ENCODE measurements at regions not wholly inside any gene's neighbourhood (a gene's known extent, or its start where the extent isn't known, plus 50 kb on each side); places are given as distances from the start of the nearest gene placed in this dataset.
"Not testable (repeated sequence)": the region's sequence is repeated elsewhere in the genome, so short reads cannot be mapped to it uniquely, and the experiment has no call there.

GRCh38 chr3:170680593-170680992 lies 94.7 kb upstream of the SLC7A14 start:
- H3K79me2 ChIP-seq (ENCODE audit: insufficient read depth, low read depth, low read length), result no peaks in the 10 kb centered on the region
- H4K20me1 ChIP-seq (ENCODE audit: insufficient read depth, low read length), result no peaks in the 10 kb centered on the region
- ChIA-PET CTCF (ENCODE audit: unreplicated experiment) (no interaction called here), POLR2A (interaction anchor here (0.9 kb wide), 1 partner anchor 24 kb away, joined by 3 read pairs; no protein-coding TSS in a partner anchor)
- no peaks in the 10 kb centered on the region for H3K36me3 ChIP-seq (ENCODE audit: insufficient read depth, low read length)
- H3K4me3 ChIP-seq (ENCODE audit: low read depth, low read length, poor library complexity, severe bottlenecking), result no peak overlapping the region
- TF ChIP-seq CTCF (conservative IDR thresholded peaks at IDR 0.05; ENCODE audit: low read length) (no peak), EZH2phosphoT487 (IDR thresholded peaks at IDR 0.05; ENCODE audit: borderline replicate concordance, low read depth, low read length) (no peak)
- no peaks in the 10 kb centered on the region for H3K9me2 ChIP-seq (ENCODE audit: insufficient read depth, low read length)
- intact Hi-C loops (cut with micrococcal nuclease; ENCODE audit: unreplicated experiment), result no loop called here
- BruUV-seq (replicated peaks), result no TSS peak
- no peak overlapping the region for H3K4me2 ChIP-seq (ENCODE audit: low read length)
- H3K9me3 ChIP-seq (ENCODE audit: low read length), result no peaks in the 10 kb centered on the region
- no peak overlapping the region for H3K27ac ChIP-seq (ENCODE audit: low read depth, low read length, poor library complexity, severe bottlenecking)
- no peak overlapping the region for H2AFZ ChIP-seq (ENCODE audit: low read length)
- no peaks in the 10 kb centered on the region for H3K4me1 ChIP-seq (ENCODE audit: insufficient read depth, low read length, poor library complexity, severe bottlenecking)
- no peak for DNase-seq (ENCODE audit: low spot score)

GRCh38 chr3:170679190-170679589 lies 93.3 kb upstream of the SLC7A14 start:
- no peaks in the 10 kb centered on the region for H3K4me1 ChIP-seq (ENCODE audit: insufficient read depth, low read length, poor library complexity, severe bottlenecking)
- H4K20me1 ChIP-seq (ENCODE audit: insufficient read depth, low read length), result no peaks in the 10 kb centered on the region
- no peak overlapping the region for H3K4me3 ChIP-seq (ENCODE audit: low read depth, low read length, poor library complexity, severe bottlenecking)
- no peak for DNase-seq (ENCODE audit: low spot score)
- H3K4me2 ChIP-seq (ENCODE audit: low read length), result no peak overlapping the region
- H3K27ac ChIP-seq (ENCODE audit: low read depth, low read length, poor library complexity, severe bottlenecking), result no peak overlapping the region
- H2AFZ ChIP-seq (ENCODE audit: low read length), result no peak overlapping the region
- no peaks in the 10 kb centered on the region for H3K9me2 ChIP-seq (ENCODE audit: insufficient read depth, low read length)
- H3K9me3 ChIP-seq (ENCODE audit: low read length), result no peaks in the 10 kb centered on the region
- POLR2A ChIA-PET, result interaction anchor here (0.6 to 1.2 kb wide), 2 partner anchors 11 kb away, joined by 3 to 4 read pairs; no protein-coding TSS in a partner anchor
- intact Hi-C loops (cut with micrococcal nuclease; ENCODE audit: unreplicated experiment), result no loop called here
- H3K79me2 ChIP-seq (ENCODE audit: insufficient read depth, low read depth, low read length), result no peaks in the 10 kb centered on the region
- H3K36me3 ChIP-seq (ENCODE audit: insufficient read depth, low read length), result no peaks in the 10 kb centered on the region
- no peak for TF ChIP-seq EZH2phosphoT487 (IDR thresholded peaks at IDR 0.05; ENCODE audit: borderline replicate concordance, low read depth, low read length)
- TF ChIP-seq CTCF (conservative IDR thresholded peaks at IDR 0.05; ENCODE audit: low read length), result no peak
- CTCF ChIA-PET (ENCODE audit: unreplicated experiment), result no interaction called here
- no TSS peak for BruUV-seq (replicated peaks)

DNA sequence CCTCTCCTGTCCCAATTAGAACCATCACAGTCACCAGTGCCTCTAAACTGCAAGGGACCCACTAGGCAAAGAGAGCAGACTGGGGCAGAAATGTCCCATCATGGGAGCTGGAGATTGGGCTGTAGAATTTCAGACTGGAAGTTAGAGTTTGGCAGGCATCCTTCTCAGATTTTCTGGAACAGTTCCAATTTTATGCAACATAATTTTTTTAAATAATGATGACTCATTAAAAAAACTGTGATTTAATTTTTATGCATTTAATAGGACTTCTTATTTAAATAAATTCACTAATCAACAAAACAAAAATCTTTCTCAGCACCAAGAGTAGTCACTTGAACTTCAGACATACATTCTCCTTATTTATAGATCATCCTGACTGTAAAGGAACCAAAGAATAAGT lies 84.6 kb upstream of the SLC7A14 start:
- Histone ChIP-seq H3K27ac (ENCODE audit: low read depth, low read length, poor library complexity, severe bottlenecking) (no peak overlapping the region), H3K9me3 (ENCODE audit: low read length) (no peaks in the 10 kb centered on the region), H3K4me2 (ENCODE audit: low read length) (no peak overlapping the region), H3K4me1 (ENCODE audit: insufficient read depth, low read length, poor library complexity, severe bottlenecking) (no peaks in the 10 kb centered on the region), H3K4me3 (ENCODE audit: low read depth, low read length, poor library complexity, severe bottlenecking) (no peak overlapping the region), H3K79me2 (ENCODE audit: insufficient read depth, low read depth, low read length) (no peaks in the 10 kb centered on the region), H3K9me2 (ENCODE audit: insufficient read depth, low read length) (no peaks in the 10 kb centered on the region), H4K20me1 (ENCODE audit: insufficient read depth, low read length) (no peaks in the 10 kb centered on the region), H3K36me3 (ENCODE audit: insufficient read depth, low read length) (no peaks in the 10 kb centered on the region), H2AFZ (ENCODE audit: low read length) (no peak overlapping the region)
- intact Hi-C loops (cut with micrococcal nuclease; ENCODE audit: unreplicated experiment), result no loop called here
- TF ChIP-seq EZH2phosphoT487 (IDR thresholded peaks at IDR 0.05; ENCODE audit: borderline replicate concordance, low read depth, low read length) (no peak), CTCF (conservative IDR thresholded peaks at IDR 0.05; ENCODE audit: low read length) (no peak)
- ChIA-PET POLR2A (no interaction called here), CTCF (ENCODE audit: unreplicated experiment) (no interaction called here)
- DNase-seq (ENCODE audit: low spot score), result no peak
- BruUV-seq (replicated peaks), result no TSS peak

DNA sequence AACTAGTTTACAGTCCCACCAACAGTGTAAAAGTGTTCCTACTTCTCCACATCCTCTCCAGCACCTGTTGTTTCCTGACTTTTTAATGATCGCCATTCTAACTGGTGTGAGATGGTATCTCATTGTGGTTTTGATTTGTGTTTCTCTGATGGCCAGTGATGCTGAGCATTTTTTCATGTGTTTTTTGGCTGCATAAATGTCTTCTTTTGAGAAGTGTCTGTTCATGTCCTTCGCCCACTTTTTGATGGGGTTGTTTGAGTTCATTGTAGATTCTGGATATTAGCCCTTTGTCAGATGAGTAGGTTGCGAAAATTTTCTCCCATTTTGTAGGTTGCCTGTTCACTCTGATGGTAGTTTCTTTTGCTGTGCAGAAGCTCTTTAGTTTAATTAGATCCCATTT lies 77.1 kb upstream of the SLC7A14 start:
- H2AFZ ChIP-seq (ENCODE audit: low read length), result not testable (repeated sequence)

More for the DNA sequence above, 77.1 kb upstream of the SLC7A14 start:
- H4K20me1 ChIP-seq (ENCODE audit: insufficient read depth, low read length); H3K4me3 ChIP-seq (ENCODE audit: low read depth, low read length, poor library complexity, severe bottlenecking); DNase-seq (ENCODE audit: low spot score); H3K9me2 ChIP-seq (ENCODE audit: insufficient read depth, low read length); POLR2A ChIA-PET; H3K9me3 ChIP-seq (ENCODE audit: low read length); CTCF ChIA-PET (ENCODE audit: unreplicated experiment); H3K79me2 ChIP-seq (ENCODE audit: insufficient read depth, low read depth, low read length); H3K27ac ChIP-seq (ENCODE audit: low read depth, low read length, poor library complexity, severe bottlenecking); H3K36me3 ChIP-seq (ENCODE audit: insufficient read depth, low read length); H3K4me2 ChIP-seq (ENCODE audit: low read length); BruUV-seq (replicated peaks); intact Hi-C loops (cut with micrococcal nuclease; ENCODE audit: unreplicated experiment); H3K4me1 ChIP-seq (ENCODE audit: insufficient read depth, low read length, poor library complexity, severe bottlenecking): not testable (repeated sequence)

All from OCI-LY7 (cell line).